IMR-90 (cell line): ENCODE measurements at regions not wholly inside any gene's neighbourhood (a gene's known extent, or its start where the extent isn't known, plus 50 kb on each side); places are given as distances from the start of the nearest gene placed in this dataset.

ENCODE experiments used
- ATAC-seq: fragments of 200-7000 bp; cut with Tn5 transposase; 2 replicates; pipeline ENCODE4 v1.9.1; 2020; ENCODE audit warnings: low read depth, mild to moderate bottlenecking, moderate library complexity
- BruUV-seq: library from RNA; stranded (reverse); fragments of 400-500 nt; replicated peaks from 2 replicates; lab custom pipeline; 2021; lab: Mats Ljungman, UMichigan
- CTCF ChIA-PET: fragments of 300-600 bp; formaldehyde crosslinking; extraction: SDS; loops from one replicate; lab custom pipeline; 2021; ENCODE audit warnings: antibody characterized with exemption; lab: Yijun Ruan, JAX
- POLR2A ChIA-PET: fragments of 300-600 bp; sonication (Branson Sonifier 250); formaldehyde crosslinking; loops from one replicate; lab custom pipeline; 2022; ENCODE audit warnings: antibody characterized with exemption; ENCODE audit not compliant: unreplicated experiment; lab: Charles Lee
- DNase-seq: peaks from one replicate; pipeline ENCODE4 v3.0.0; 2013
- H2AFZ ChIP-seq: replicated peaks from 2 replicates; pipeline ENCODE3; 2013; ENCODE audit warnings: low read length, mild to moderate bottlenecking; ENCODE audit not compliant: poor library complexity
- H2AK5ac ChIP-seq: 2 replicates; pipeline ENCODE4 v1.6.1; 2013; ENCODE audit warnings: low read depth, low read length, inconsistent platforms
- H2AK9ac ChIP-seq: replicated peaks from 2 replicates; pipeline ENCODE3; 2013; ENCODE audit warnings: mild to moderate bottlenecking, low read depth, low read length, moderate library complexity; ENCODE audit not compliant: poor library complexity
- H2BK120ac ChIP-seq: 2 replicates; pipeline ENCODE4 v1.6.1; 2013; ENCODE audit warnings: low read depth, low read length, inconsistent platforms
- H2BK15ac ChIP-seq: 3 replicates; pipeline ENCODE4 v1.6.1; 2013; ENCODE audit warnings: low read depth, low read length, inconsistent platforms
- H2BK20ac ChIP-seq: 2 replicates; pipeline ENCODE4 v1.6.1; 2013; ENCODE audit warnings: low read depth, mild to moderate bottlenecking, inconsistent platforms, low read length, moderate library complexity
- H2BK5ac ChIP-seq: 2 replicates; pipeline ENCODE4 v1.6.1; 2013; ENCODE audit warnings: mild to moderate bottlenecking, low read depth, low read length, inconsistent platforms; ENCODE audit not compliant: poor library complexity, severe bottlenecking
- H3K14ac ChIP-seq: replicated peaks from 2 replicates; pipeline ENCODE4 v1.6.1; 2013; ENCODE audit warnings: low read depth, low read length, inconsistent platforms
- H3K18ac ChIP-seq: 2 replicates; pipeline ENCODE4 v1.6.1; 2013; ENCODE audit warnings: low read depth, low read length, control low read depth
- H3K23ac ChIP-seq: 2 replicates; pipeline ENCODE4 v1.6.1; 2013; ENCODE audit warnings: low read depth, low read length, inconsistent platforms
- H3K27ac ChIP-seq: 2 replicates; pipeline ENCODE4 v1.5.1; 2013; ENCODE audit warnings: mild to moderate bottlenecking, control low read depth, low read length; ENCODE audit not compliant: insufficient read depth
- H3K27me3 ChIP-seq: 2 replicates; pipeline ENCODE4 v1.6.1; 2013; ENCODE audit warnings: low read length; ENCODE audit not compliant: control insufficient read depth, insufficient read depth
- H3K36me3 ChIP-seq: 2 replicates; pipeline ENCODE4 v1.6.1; 2013; ENCODE audit warnings: low read length, mixed read lengths; ENCODE audit not compliant: control insufficient read depth, insufficient read depth
- H3K4ac ChIP-seq: 2 replicates; pipeline ENCODE4 v1.6.1; 2013; ENCODE audit warnings: low read depth, low read length, inconsistent platforms
- H3K4me1 ChIP-seq: 2 replicates; pipeline ENCODE4 v1.6.1; 2013; ENCODE audit warnings: low read length, mixed read lengths; ENCODE audit not compliant: control insufficient read depth, insufficient read depth
- H3K4me2 ChIP-seq: 2 replicates; pipeline ENCODE4 v1.6.1; 2013; ENCODE audit warnings: low read depth, mild to moderate bottlenecking, control low read depth, low read length, moderate library complexity
- H3K4me3 ChIP-seq: 2 replicates; pipeline ENCODE4 v1.5.1; 2013; ENCODE audit warnings: low read depth, mild to moderate bottlenecking, control low read depth, low read length, moderate library complexity; ENCODE audit not compliant: insufficient read depth
- H3K56ac ChIP-seq: 2 replicates; pipeline ENCODE4 v1.6.1; 2013; ENCODE audit warnings: low read length, inconsistent platforms; ENCODE audit not compliant: insufficient read depth; ENCODE audit errors: extremely low read depth
- H3K79me1 ChIP-seq, 2 experiments: 2 replicates each; pipeline ENCODE4 v1.6.1; 2013; ENCODE audit warnings: low read length in 2 of 2, inconsistent platforms in 1 of 2, low read depth in 1 of 2
- H3K9ac ChIP-seq: 2 replicates; pipeline ENCODE4 v1.6.1; 2013; ENCODE audit warnings: low read depth, low read length, control low read depth
- H3K9me1 ChIP-seq: 2 replicates; pipeline ENCODE4 v1.6.1; 2013; ENCODE audit warnings: low read length, inconsistent platforms; ENCODE audit not compliant: insufficient read depth
- H3K9me3 ChIP-seq: 2 replicates; pipeline ENCODE4 v1.6.1; 2013; ENCODE audit warnings: low read length; ENCODE audit not compliant: control insufficient read depth, insufficient read depth
- H4K20me1 ChIP-seq: 2 replicates; pipeline ENCODE4 v1.6.1; 2013; ENCODE audit warnings: low read length, inconsistent platforms; ENCODE audit not compliant: insufficient read depth
- H4K5ac ChIP-seq: 2 replicates; pipeline ENCODE4 v1.6.1; 2013; ENCODE audit warnings: mild to moderate bottlenecking, low read depth, low read length, control low read depth
- H4K8ac ChIP-seq, 2 experiments: 2 replicates each; pipeline ENCODE4 v1.6.1; 2013; ENCODE audit warnings: low read depth in 2 of 2, low read length in 2 of 2, control low read depth in 1 of 2, inconsistent platforms in 1 of 2
- H4K91ac ChIP-seq: 2 replicates; pipeline ENCODE4 v1.6.1; 2013; ENCODE audit warnings: low read depth, low read length, inconsistent platforms; ENCODE audit not compliant: insufficient read depth
- CEBPB ChIP-seq: IDR thresholded peaks from 2 replicates; pipeline ENCODE4 v1.6.1; 2012; ENCODE audit warnings: low read depth, low read length, improper control_type of control experiment
- CHD1 ChIP-seq: IDR thresholded peaks from 2 replicates; pipeline ENCODE4 v1.6.1; 2012; ENCODE audit warnings: low read depth, low read length, improper control_type of control experiment
- CTCF ChIP-seq: conservative IDR thresholded peaks from 2 replicates; pipeline ENCODE4 v1.5.1; 2012; ENCODE audit warnings: mild to moderate bottlenecking, low read depth, low read length, improper control_type of control experiment
- ELK1 ChIP-seq: fragments of 150-350 bp; IDR thresholded peaks from 2 replicates; pipeline ENCODE4 v1.6.1; 2016; ENCODE audit warnings: low read depth, mild to moderate bottlenecking, low read length, moderate library complexity, borderline replicate concordance
- FOS ChIP-seq: fragments of 150-350 bp; IDR thresholded peaks from 2 replicates; pipeline ENCODE4 v1.6.1; 2016; ENCODE audit warnings: low read depth, low read length
- MAFK ChIP-seq: IDR thresholded peaks from 2 replicates; pipeline ENCODE4 v1.6.1; 2012; ENCODE audit warnings: low read depth, low read length, improper control_type of control experiment
- MXI1 ChIP-seq: IDR thresholded peaks from 2 replicates; pipeline ENCODE4 v1.6.1; 2012; ENCODE audit warnings: low read depth, mild to moderate bottlenecking, low read length, moderate library complexity, borderline replicate concordance
- NFE2L2 ChIP-seq: fragments of 150-350 bp; IDR thresholded peaks from 2 replicates; pipeline ENCODE4 v1.6.1; 2016; ENCODE audit warnings: low read depth, mild to moderate bottlenecking, low read length
- POLR2A ChIP-seq: IDR thresholded peaks from 2 replicates; pipeline ENCODE4 v1.6.1; 2012; ENCODE audit warnings: mild to moderate bottlenecking, low read depth, low read length
- RAD21 ChIP-seq: IDR thresholded peaks from 2 replicates; pipeline ENCODE4 v1.6.1; 2012; ENCODE audit warnings: low read length, improper control_type of control experiment
- RCOR1 ChIP-seq: IDR thresholded peaks from 2 replicates; pipeline ENCODE4 v1.6.1; 2012; ENCODE audit warnings: mild to moderate bottlenecking, low read length, improper control_type of control experiment; ENCODE audit not compliant: insufficient replicate concordance
- RFX5 ChIP-seq: IDR thresholded peaks from 2 replicates; pipeline ENCODE4 v1.8.0; 2012; ENCODE audit warnings: low read depth, mild to moderate bottlenecking, low read length, moderate library complexity
- SMC3 ChIP-seq: fragments of 150-350 bp; IDR thresholded peaks from 2 replicates; pipeline ENCODE4 v1.6.1; 2016; ENCODE audit warnings: low read depth, mild to moderate bottlenecking, antibody characterized with exemption, low read length, moderate library complexity
- USF2 ChIP-seq: fragments of 150-350 bp; IDR thresholded peaks from 2 replicates; pipeline ENCODE4 v1.6.1; 2017; ENCODE audit warnings: mild to moderate bottlenecking, antibody characterized with exemption, low read length, low read depth
- WGBS, 2 experiments: methylation state at CpG; one replicate each; pipeline versions ENCODE4 v1.1.5 to v1.1.7; 2013; ENCODE audit warnings: missing lambda C conversion rate in 2 of 2; ENCODE audit not compliant: insufficient read length in 1 of 2; ENCODE audit errors: extremely low coverage in 2 of 2; 5-methylcytosine and 5-hydroxymethylcytosine counted together
- dilution Hi-C: fragments of 300-500 bp; cut with HindIII; formaldehyde crosslinking; loops from one replicate; pipeline ENCODE4 v1.14.3; 2018; ENCODE audit warnings: low sequenced_read_pairs; ENCODE audit not compliant: unreplicated experiment
- in situ Hi-C: fragments of 300-500 bp; cut with MboI; formaldehyde crosslinking; loops from 3 replicates; pipeline ENCODE4 v1.14.3; 2019; ENCODE audit warnings: low sequenced_read_pairs, inconsistent platforms, mixed read lengths
- intact Hi-C: fragments of 100-400 bp; cut with micrococcal nuclease; formaldehyde crosslinking; loops from 2 replicates; pipeline ENCODE4 v1.10.0; 2022

- Histone ChIP-seq H2AK5ac (no peak overlapping the region), H3K4ac (no peak overlapping the region), H2BK15ac (no peak overlapping the region), H2BK20ac (no peak overlapping the region), H3K36me3 (no peaks in the 10 kb centered on the region), H3K4me2 (no peak overlapping the region), H3K27me3 (no peaks in the 10 kb centered on the region; the same call in none of the 2 replicates), H3K4me1 (no peaks in the 10 kb centered on the region), H3K56ac (no peak overlapping the region), H2AK9ac (no peak overlapping the region), H4K91ac (no peak overlapping the region), H4K20me1 (no peaks in the 10 kb centered on the region), H4K5ac (no peak overlapping the region), H3K9me1 (no peaks in the 10 kb centered on the region), H3K23ac (no peak overlapping the region), H3K9me3 (no peaks in the 10 kb centered on the region), H2BK120ac (no peak overlapping the region), H2AFZ (no peak overlapping the region), H3K27ac (no peak overlapping the region), H3K4me3 (no peak overlapping the region), H3K14ac (no peak overlapping the region), H3K79me1 (no peaks in the 10 kb centered on the region), H3K9ac (no peak overlapping the region), H4K8ac (no peak overlapping the region), H2BK5ac (no peak overlapping the region), H3K18ac (no peak overlapping the region)
- ATAC-seq, result no peak
- no TSS peak for BruUV-seq
- ChIA-PET CTCF (no interaction called here), POLR2A (no interaction called here)
- DNase-seq, result no peak
- TF ChIP-seq MAFK, result no peak
- TF ChIP-seq CHD1, result no peak
- no peak for TF ChIP-seq SMC3
- TF ChIP-seq CTCF, result no peak
- TF ChIP-seq POLR2A, result no peak
- no peak for TF ChIP-seq USF2
- TF ChIP-seq RAD21, result no peak
- no peak for TF ChIP-seq FOS
- no peak for TF ChIP-seq ELK1
- no peak for TF ChIP-seq RCOR1
- no peak for TF ChIP-seq MXI1
- no peak for TF ChIP-seq NFE2L2
- no peak for TF ChIP-seq RFX5
- TF ChIP-seq CEBPB, result no peak
- WGBS, 2 experiments, result no CpG with 5 or more reads among the region's 2 CpGs
- in situ Hi-C loops (no loop called here), dilution Hi-C loops (no loop called here), intact Hi-C loops (no loop called here)
Measured at GRCh38 chr18:7447318-7448028, 119.6 kb upstream of the PTPRM start.
